ENCODE measurements at regions not wholly inside any gene's neighbourhood (a gene's known extent, or its start where the extent isn't known, plus 50 kb on each side); places are given as distances from the start of the nearest gene placed in this dataset.

- 86 to 100% methylated on average over 1 to 12 of the region's 24 CpGs for WGBS, 2 donors (ENCODE audit: low coverage in 1 of 2)
- Histone ChIP-seq H3K27me3 (peaks cover 14% of the 10 kb centered on the region), H3K4me3 (no peak overlapping the region), H3K36me3 (no peaks in the 10 kb centered on the region), H3K9me3 (no peaks in the 10 kb centered on the region), H3K4me1 (no peaks in the 10 kb centered on the region), H3K27ac (no peak overlapping the region)
- ATAC-seq, result no peak
- TF ChIP-seq CTCF (IDR thresholded peaks at IDR 0.05) (no peak), POLR2A (IDR thresholded peaks at IDR 0.05) (no peak), EP300 (IDR thresholded peaks at IDR 0.05) (no peak), POLR2AphosphoS5 (IDR thresholded peaks at IDR 0.05) (no peak)
These were observed 156.2 kb upstream of the CST7 start for GRCh38 chr20:24792641-24793495.

- Histone ChIP-seq H3K27ac (no peak overlapping the region), H3K4me3 (no peak overlapping the region), H3K4me1 (no peaks in the 10 kb centered on the region), H3K36me3 (no peaks in the 10 kb centered on the region), H3K9me3 (no peaks in the 10 kb centered on the region), H3K27me3 (peaks cover 6% of the 10 kb centered on the region)
- ATAC-seq, result no peak
- TF ChIP-seq CTCF (IDR thresholded peaks at IDR 0.05), result no peak
- TF ChIP-seq EP300 (IDR thresholded peaks at IDR 0.05), result no peak
- TF ChIP-seq POLR2AphosphoS5 (IDR thresholded peaks at IDR 0.05), result no peak
- no peak for TF ChIP-seq POLR2A (IDR thresholded peaks at IDR 0.05)
- WGBS, 2 donors (ENCODE audit: low coverage in 1 of 2), result 63 to 75% methylated on average over 3 to 5 of the region's 8 CpGs
These were observed 153.6 kb upstream of the CST7 start for GRCh38 chr20:24795436-24795835.

GRCh38 chr20:24796236-24796635, 152.8 kb upstream of the CST7 start:
- Histone ChIP-seq H3K9me3 (no peaks in the 10 kb centered on the region), H3K36me3 (no peaks in the 10 kb centered on the region), H3K27me3 (peaks cover 6% of the 10 kb centered on the region), H3K27ac (no peak overlapping the region), H3K4me3 (no peak overlapping the region), H3K4me1 (no peaks in the 10 kb centered on the region)
- 83 to 95% methylated on average over 4 of the region's 9 CpGs for WGBS, 2 donors (ENCODE audit: low coverage in 1 of 2)
- TF ChIP-seq POLR2A (IDR thresholded peaks at IDR 0.05), result no peak
- TF ChIP-seq EP300 (IDR thresholded peaks at IDR 0.05), result no peak
- no peak for TF ChIP-seq POLR2AphosphoS5 (IDR thresholded peaks at IDR 0.05)
- TF ChIP-seq CTCF (IDR thresholded peaks at IDR 0.05), result no peak
- no peak for ATAC-seq

- no peak overlapping the region for H3K4me3 ChIP-seq
- ATAC-seq, result no peak
- no peak overlapping the region for H3K27ac ChIP-seq
- H3K36me3 ChIP-seq, result no peaks in the 10 kb centered on the region
- 60 to 92% methylated on average over 6 of the region's 6 CpGs for WGBS, 2 donors (ENCODE audit: low coverage in 1 of 2)
- H3K4me1 ChIP-seq, result no peaks in the 10 kb centered on the region
- H3K9me3 ChIP-seq, result no peaks in the 10 kb centered on the region
- H3K27me3 ChIP-seq, result peaks cover 6% of the 10 kb centered on the region
- no peak for TF ChIP-seq CTCF (IDR thresholded peaks at IDR 0.05)
- no peak for TF ChIP-seq POLR2A (IDR thresholded peaks at IDR 0.05)
- TF ChIP-seq POLR2AphosphoS5 (IDR thresholded peaks at IDR 0.05), result no peak
- TF ChIP-seq EP300 (IDR thresholded peaks at IDR 0.05), result no peak
These were observed 152.0 kb upstream of the CST7 start for GRCh38 chr20:24797113-24797512.

All from gastroesophageal sphincter (tissue), 4 donors.